ENCODE measurements at regions not wholly inside any gene's neighbourhood (a gene's known extent, or its start where the extent isn't known, plus 50 kb on each side); places are given as distances from the start of the nearest gene placed in this dataset.

GRCh38 chr5:2311851-2312250, 429.1 kb upstream of the IRX4 start:
- Histone ChIP-seq H4K20me1 (replicated peaks; ENCODE audit: control insufficient read depth, extremely low read depth, insufficient read depth, low read length) (no peaks in the 10 kb centered on the region), H3K9me3 (replicated peaks; ENCODE audit: control insufficient read depth, insufficient read depth, low read length) (peaks cover 4% of the 10 kb centered on the region), H3K9ac (replicated peaks; ENCODE audit: extremely low read depth, insufficient read depth, low read length) (no peak overlapping the region), H3K27me3 (ENCODE audit: control insufficient read depth in 2 of 2, insufficient read depth in 2 of 2, low read length in 2 of 2) (no peaks in the 10 kb centered on the region), H3K4me1 (ENCODE audit: control insufficient read depth, extremely low read depth, insufficient read depth, low read length) (no peaks in the 10 kb centered on the region), H3K79me2 (ENCODE audit: control insufficient read depth, insufficient read depth, low read length) (no peaks in the 10 kb centered on the region), H3K4me2 (ENCODE audit: insufficient read depth, low read length) (no peak overlapping the region), H3K9me1 (replicated peaks; ENCODE audit: control insufficient read depth, extremely low read depth, insufficient read depth, low read length) (no peaks in the 10 kb centered on the region), H2AFZ (ENCODE audit: low read depth, low read length) (no peak overlapping the region), H3K27ac (ENCODE audit: insufficient read depth, low read depth, low read length) (no peak overlapping the region), H3K36me3 (ENCODE audit: control insufficient read depth in 2 of 2, extremely low read depth in 1 of 2, insufficient read depth in 2 of 2, low read length in 2 of 2) (no peaks in the 10 kb centered on the region), H3K4me3 (replicated peaks in 1 of 3; ENCODE audit: insufficient read depth in 1 of 3, low read depth in 1 of 3, low read length in 3 of 3) (no peak overlapping the region)
- BruUV-seq (replicated peaks): no TSS peak
- FAIRE-seq: no peak
- intact Hi-C loops (cut with micrococcal nuclease) (no loop called here), dilution Hi-C loops (cut with MboI; ENCODE audit: extremely low pct_ligation_motif_present, low sequenced_read_pairs) (no loop called here)
- no peak for TF ChIP-seq FOS (IDR thresholded peaks at IDR 0.05; ENCODE audit: borderline replicate concordance, insufficient read depth, low read length)
- TF ChIP-seq MYC (IDR thresholded peaks at IDR 0.05; ENCODE audit: low read depth, low read length): no peak
- TF ChIP-seq GATA2 (IDR thresholded peaks at IDR 0.05; ENCODE audit: insufficient read depth, insufficient read length, low read depth, low read length): no peak
- no peak for TF ChIP-seq POLR2A (IDR thresholded peaks at IDR 0.05; ENCODE audit: low read depth, low read length)
- TF ChIP-seq JUN (IDR thresholded peaks at IDR 0.05; ENCODE audit: borderline replicate concordance, insufficient read depth, insufficient read length, low read depth): no peak
- DNase-seq (ENCODE audit: low read depth, low spot score): no peak
- ChIA-PET POLR2A (no interaction called here), CTCF (no interaction called here)

- Histone ChIP-seq H3K36me3 (ENCODE audit: control insufficient read depth in 2 of 2, extremely low read depth in 1 of 2, insufficient read depth in 2 of 2, low read length in 2 of 2) (no peaks in the 10 kb centered on the region), H3K4me1 (ENCODE audit: control insufficient read depth, extremely low read depth, insufficient read depth, low read length) (no peaks in the 10 kb centered on the region), H4K20me1 (replicated peaks; ENCODE audit: control insufficient read depth, extremely low read depth, insufficient read depth, low read length) (no peaks in the 10 kb centered on the region), H3K27ac (ENCODE audit: insufficient read depth, low read depth, low read length) (no peak overlapping the region), H3K9me3 (replicated peaks; ENCODE audit: control insufficient read depth, insufficient read depth, low read length) (peaks cover 4% of the 10 kb centered on the region), H2AFZ (ENCODE audit: low read depth, low read length) (no peak overlapping the region), H3K9ac (replicated peaks; ENCODE audit: extremely low read depth, insufficient read depth, low read length) (no peak overlapping the region), H3K4me3 (replicated peaks in 1 of 3; ENCODE audit: insufficient read depth in 1 of 3, low read depth in 1 of 3, low read length in 3 of 3) (no peak overlapping the region), H3K27me3 (ENCODE audit: control insufficient read depth in 2 of 2, insufficient read depth in 2 of 2, low read length in 2 of 2) (no peaks in the 10 kb centered on the region), H3K9me1 (replicated peaks; ENCODE audit: control insufficient read depth, extremely low read depth, insufficient read depth, low read length) (no peaks in the 10 kb centered on the region), H3K79me2 (ENCODE audit: control insufficient read depth, insufficient read depth, low read length) (no peaks in the 10 kb centered on the region), H3K4me2 (ENCODE audit: insufficient read depth, low read length) (no peak overlapping the region)
- dilution Hi-C loops (cut with MboI; ENCODE audit: extremely low pct_ligation_motif_present, low sequenced_read_pairs) (no loop called here), intact Hi-C loops (cut with micrococcal nuclease) (no loop called here)
- ChIA-PET CTCF (no interaction called here), POLR2A (no interaction called here)
- DNase-seq (ENCODE audit: low read depth, low spot score): no peak
- FAIRE-seq: no peak
- no peak for TF ChIP-seq MYC (IDR thresholded peaks at IDR 0.05; ENCODE audit: low read depth, low read length)
- no peak for TF ChIP-seq MAX (IDR thresholded peaks at IDR 0.05; ENCODE audit: insufficient read depth, insufficient read length)
- TF ChIP-seq EZH2 (IDR thresholded peaks at IDR 0.05; ENCODE audit: borderline replicate concordance, low read depth, low read length, severe bottlenecking): no peak
- no peak for TF ChIP-seq GATA2 (IDR thresholded peaks at IDR 0.05; ENCODE audit: insufficient read depth, insufficient read length, low read depth, low read length)
- no peak for TF ChIP-seq POLR2A (IDR thresholded peaks at IDR 0.05; ENCODE audit: low read depth, low read length)
- no peak for TF ChIP-seq CTCF (IDR thresholded peaks at IDR 0.05; ENCODE audit: extremely low read depth in 1 of 2, insufficient read depth in 1 of 2, low read depth in 1 of 2, low read length in 2 of 2)
- TF ChIP-seq POLR2AphosphoS5 (IDR thresholded peaks at IDR 0.05; ENCODE audit: insufficient read depth, low read depth, low read length): no peak
- TF ChIP-seq FOS (IDR thresholded peaks at IDR 0.05; ENCODE audit: borderline replicate concordance, insufficient read depth, low read length): no peak
- TF ChIP-seq JUN (IDR thresholded peaks at IDR 0.05; ENCODE audit: borderline replicate concordance, insufficient read depth, insufficient read length, low read depth): no peak
- no TSS peak for BruUV-seq (replicated peaks)
These were observed 428.2 kb upstream of the IRX4 start for GRCh38 chr5:2310946-2311345.

Data from endothelial cell of umbilical vein (primary cell).